OCI-LY3 (cell line): ENCODE measurements at regions not wholly inside any gene's neighbourhood (a gene's known extent, or its start where the extent isn't known, plus 50 kb on each side); places are given as distances from the start of the nearest gene placed in this dataset.

Source experiments
- CTCF ChIP-seq: fragments of 200-600, 300-600 bp; sonication (generic); IDR thresholded peaks from 2 replicates; pipeline ENCODE4 v1.5.1; 2014; ENCODE audit warnings: antibody characterized with exemption, low read length, low read depth
- EZH2phosphoT487 ChIP-seq: fragments of 200-600 bp; shearing (Covaris generic); IDR thresholded peaks from 2 replicates; pipeline ENCODE4 v1.6.1; 2018; ENCODE audit warnings: antibody characterized with exemption, mixed run types, low read depth

- TF ChIP-seq EZH2phosphoT487 (no peak), CTCF (no peak)
These were observed 142.9 kb upstream of the SLC30A5 start for GRCh38 chr5:68950930-68951329.
